Suprapubic skin (tissue), 4 donors: ENCODE measurements at regions not wholly inside any gene's neighbourhood (a gene's known extent, or its start where the extent isn't known, plus 50 kb on each side); places are given as distances from the start of the nearest gene placed in this dataset.

Experiments used
- DNase-seq, 2 donors: peaks; one replicate each; pipeline ENCODE4 v3.0.0-alpha.2; 2019; ENCODE audit warnings: low spot score in 2 of 2
- H3K27ac ChIP-seq: fragments of 200-600 bp; sonication (generic); one replicate; pipeline ENCODE4 v1.5.1; 2019
- H3K27me3 ChIP-seq: fragments of 200-600 bp; sonication (generic); one replicate; pipeline ENCODE4 v1.5.1; 2019
- H3K36me3 ChIP-seq: fragments of 200-600 bp; sonication (generic); one replicate; pipeline ENCODE4 v1.5.1; 2019
- H3K4me1 ChIP-seq: fragments of 200-600 bp; sonication (generic); one replicate; pipeline ENCODE4 v1.5.1; 2019
- H3K4me3 ChIP-seq: fragments of 200-600 bp; sonication (generic); one replicate; pipeline ENCODE4 v1.5.1; 2019; ENCODE audit warnings: mild to moderate bottlenecking
- H3K9me3 ChIP-seq: fragments of 200-600 bp; sonication (generic); one replicate; pipeline ENCODE4 v1.5.1; 2019
- CTCF ChIP-seq, 2 donors: fragments of 200-600 bp in 1 of 2; fragments of 450-650 bp in 1 of 2; sonication (generic) in 1 of 2; IDR thresholded peaks; one replicate each; pipeline ENCODE4 v1.5.1; 2016 to 2019; ENCODE audit warnings: antibody characterized with exemption in 2 of 2, mild to moderate bottlenecking in 1 of 2, moderate library complexity in 1 of 2
- EP300 ChIP-seq: sonication (generic); formaldehyde crosslinking; IDR thresholded peaks from one replicate; pipeline ENCODE4 v1.6.1; 2017; ENCODE audit warnings: antibody characterized with exemption
- POLR2A ChIP-seq, 2 donors: fragments of 450-650 bp; IDR thresholded peaks; one replicate each; pipeline ENCODE4 v1.6.1; 2017; ENCODE audit warnings: antibody characterized with exemption in 2 of 2, mild to moderate bottlenecking in 2 of 2, moderate library complexity in 2 of 2
- POLR2AphosphoS5 ChIP-seq, 3 donors: sonication (generic); formaldehyde crosslinking; IDR thresholded peaks; one replicate each; pipeline ENCODE4 v1.6.1; 2017; ENCODE audit warnings: antibody characterized with exemption in 3 of 3
- WGBS: methylation state at CpG from one replicate; pipeline ENCODE4 v1.1.5; 2018; 5-methylcytosine and 5-hydroxymethylcytosine counted together

GRCh38 chr12:124185971-124186686 lies 108.8 kb upstream of the RFLNA start:
- DNase-seq, result no peak
- H3K4me1 ChIP-seq, result no peaks in the 10 kb centered on the region
- no peak for TF ChIP-seq POLR2A (IDR thresholded peaks at IDR 0.05)
- no peak for TF ChIP-seq POLR2AphosphoS5 (IDR thresholded peaks at IDR 0.05)
- no peak for TF ChIP-seq CTCF (IDR thresholded peaks at IDR 0.05)
- no peak for TF ChIP-seq EP300
- no peak overlapping the region for H3K4me3 ChIP-seq
- H3K27ac ChIP-seq, result no peak overlapping the region
- WGBS, result 78% methylated on average over 15 of the region's 15 CpGs
- no peaks in the 10 kb centered on the region for H3K9me3 ChIP-seq
- no peaks in the 10 kb centered on the region for H3K27me3 ChIP-seq
- H3K36me3 ChIP-seq, result no peaks in the 10 kb centered on the region

DNA sequence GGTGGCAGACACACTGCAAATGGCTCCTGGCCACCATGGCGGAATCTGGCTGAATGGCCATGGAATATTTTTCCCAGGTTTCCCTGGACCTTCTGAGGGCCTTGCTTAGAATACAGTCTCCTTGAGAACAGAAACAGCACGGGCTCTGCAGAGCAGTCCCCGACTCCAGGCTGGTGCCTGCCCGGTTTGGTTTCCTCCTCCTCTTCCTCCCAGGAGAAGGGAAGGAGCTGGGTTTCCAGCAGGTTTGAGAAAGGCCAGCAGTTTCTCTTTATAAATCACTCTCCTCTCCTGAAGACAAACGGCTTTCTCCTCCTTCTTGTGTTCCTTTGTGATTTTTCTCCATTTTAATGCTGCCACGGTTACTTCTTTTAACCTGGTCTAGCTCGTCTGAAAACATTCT lies 106.8 kb upstream of the RFLNA start:
- H3K4me3 ChIP-seq, result no peak overlapping the region
- no peak for TF ChIP-seq POLR2A (IDR thresholded peaks at IDR 0.05)
- no peak for TF ChIP-seq CTCF (IDR thresholded peaks at IDR 0.05)
- TF ChIP-seq POLR2AphosphoS5 (IDR thresholded peaks at IDR 0.05), result no peak
- TF ChIP-seq EP300, result no peak
- no peaks in the 10 kb centered on the region for H3K4me1 ChIP-seq
- H3K36me3 ChIP-seq, result no peaks in the 10 kb centered on the region
- no peaks in the 10 kb centered on the region for H3K27me3 ChIP-seq
- no peak overlapping the region for H3K27ac ChIP-seq
- WGBS, result 66% methylated on average over 7 of the region's 7 CpGs
- no peaks in the 10 kb centered on the region for H3K9me3 ChIP-seq
- DNase-seq, result no peak

DNA sequence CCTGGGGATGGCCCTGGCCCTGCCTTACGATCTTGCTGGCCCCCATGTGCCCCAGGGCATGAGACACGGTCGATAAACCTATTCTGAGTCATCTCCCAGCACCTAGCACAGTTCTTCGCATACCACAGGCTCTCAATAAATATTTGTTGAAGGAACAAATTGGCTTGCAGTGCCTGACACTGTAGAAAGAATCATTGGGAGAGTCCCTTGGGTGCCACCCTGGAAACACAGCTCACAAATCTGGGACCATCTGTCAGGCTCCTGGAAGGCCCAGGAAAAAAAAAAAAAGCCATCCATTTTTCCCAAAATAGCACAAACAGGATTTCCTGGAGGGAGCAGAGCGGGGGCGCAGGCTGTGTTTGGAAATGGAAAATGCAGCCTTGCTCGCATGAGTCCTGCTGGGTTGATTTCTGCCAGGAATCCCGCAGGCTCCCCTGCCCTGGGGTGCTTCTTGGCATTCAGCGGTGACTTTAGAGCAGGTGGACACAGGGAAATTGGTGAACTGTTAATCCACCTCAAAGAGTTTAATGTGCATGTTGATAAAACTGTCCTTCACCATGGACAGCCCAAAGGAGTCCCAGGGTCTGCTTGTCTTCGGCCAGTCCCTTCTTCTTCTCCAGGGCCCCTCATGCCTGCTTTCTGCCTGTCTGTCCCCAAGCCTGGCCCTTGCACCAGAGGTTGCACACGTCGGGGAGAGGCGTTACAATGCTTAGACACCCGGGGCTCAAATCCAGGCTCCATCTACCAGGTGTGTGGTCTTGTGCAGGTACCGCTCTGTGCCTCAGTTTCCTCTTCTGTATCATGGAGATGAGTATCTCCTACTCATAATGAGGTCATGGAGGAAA lies 106.1 kb upstream of the RFLNA start:
- Histone ChIP-seq H3K4me3 (no peak overlapping the region), H3K27ac (no peak overlapping the region), H3K36me3 (no peaks in the 10 kb centered on the region), H3K9me3 (no peaks in the 10 kb centered on the region), H3K4me1 (no peaks in the 10 kb centered on the region), H3K27me3 (no peaks in the 10 kb centered on the region)
- no peak for TF ChIP-seq EP300
- no peak for TF ChIP-seq CTCF (IDR thresholded peaks at IDR 0.05)
- no peak for TF ChIP-seq POLR2A (IDR thresholded peaks at IDR 0.05)
- TF ChIP-seq POLR2AphosphoS5 (IDR thresholded peaks at IDR 0.05), result no peak
- WGBS, result 59% methylated on average over 15 of the region's 15 CpGs
- DNase-seq, result no peak

GRCh38 chr12:124190312-124191023 lies 104.4 kb upstream of the RFLNA start:
- H3K9me3 ChIP-seq, result no peaks in the 10 kb centered on the region
- no peak for DNase-seq
- no peak overlapping the region for H3K4me3 ChIP-seq
- no peaks in the 10 kb centered on the region for H3K27me3 ChIP-seq
- WGBS, result 95% methylated on average over 14 of the region's 14 CpGs
- no peak for TF ChIP-seq CTCF (IDR thresholded peaks at IDR 0.05)
- no peak for TF ChIP-seq EP300
- TF ChIP-seq POLR2A (IDR thresholded peaks at IDR 0.05), result no peak
- no peak for TF ChIP-seq POLR2AphosphoS5 (IDR thresholded peaks at IDR 0.05)
- H3K4me1 ChIP-seq, result no peaks in the 10 kb centered on the region
- H3K27ac ChIP-seq, result no peak overlapping the region
- no peaks in the 10 kb centered on the region for H3K36me3 ChIP-seq

DNA sequence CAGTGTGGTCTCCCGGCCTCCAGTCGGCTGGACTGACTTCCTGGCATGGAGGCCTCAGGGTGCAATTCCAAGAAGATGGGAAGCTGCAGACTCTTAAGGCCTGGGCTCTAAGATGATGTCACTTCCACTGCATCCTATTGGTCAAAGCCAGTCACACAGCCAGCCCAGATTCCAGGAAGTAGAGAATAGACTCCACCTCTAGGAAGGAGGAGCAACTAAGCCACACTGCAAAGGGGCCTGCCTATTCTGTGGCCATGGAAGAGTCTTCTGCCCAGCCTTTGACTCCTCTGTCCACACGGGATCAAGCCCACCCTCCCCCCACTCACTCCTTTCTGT lies 103.9 kb upstream of the RFLNA start:
- no peaks in the 10 kb centered on the region for H3K9me3 ChIP-seq
- H3K27ac ChIP-seq, result no peak overlapping the region
- TF ChIP-seq EP300 (no peak), POLR2A (IDR thresholded peaks at IDR 0.05) (no peak), POLR2AphosphoS5 (IDR thresholded peaks at IDR 0.05) (no peak), CTCF (IDR thresholded peaks at IDR 0.05) (no peak)
- H3K36me3 ChIP-seq, result no peaks in the 10 kb centered on the region
- H3K27me3 ChIP-seq, result no peaks in the 10 kb centered on the region
- DNase-seq, result no peak
- no peak overlapping the region for H3K4me3 ChIP-seq
- WGBS, result 81% methylated on average over 2 of the region's 3 CpGs
- H3K4me1 ChIP-seq, result no peaks in the 10 kb centered on the region
